GM18858 (cell line): ENCODE measurements at regions not wholly inside any gene's neighbourhood (a gene's known extent, or its start where the extent isn't known, plus 50 kb on each side); places are given as distances from the start of the nearest gene placed in this dataset.
"Not testable (repeated sequence)": the region's sequence is repeated elsewhere in the genome, so short reads cannot be mapped to it uniquely, and the experiment has no call there.

Experiments used
- ATAC-seq: cut with Tn5 transposase; IDR thresholded peaks from one replicate; pipeline ENCODE4 v1.9.1; 2021; ENCODE audit not compliant: unreplicated experiment

DNA sequence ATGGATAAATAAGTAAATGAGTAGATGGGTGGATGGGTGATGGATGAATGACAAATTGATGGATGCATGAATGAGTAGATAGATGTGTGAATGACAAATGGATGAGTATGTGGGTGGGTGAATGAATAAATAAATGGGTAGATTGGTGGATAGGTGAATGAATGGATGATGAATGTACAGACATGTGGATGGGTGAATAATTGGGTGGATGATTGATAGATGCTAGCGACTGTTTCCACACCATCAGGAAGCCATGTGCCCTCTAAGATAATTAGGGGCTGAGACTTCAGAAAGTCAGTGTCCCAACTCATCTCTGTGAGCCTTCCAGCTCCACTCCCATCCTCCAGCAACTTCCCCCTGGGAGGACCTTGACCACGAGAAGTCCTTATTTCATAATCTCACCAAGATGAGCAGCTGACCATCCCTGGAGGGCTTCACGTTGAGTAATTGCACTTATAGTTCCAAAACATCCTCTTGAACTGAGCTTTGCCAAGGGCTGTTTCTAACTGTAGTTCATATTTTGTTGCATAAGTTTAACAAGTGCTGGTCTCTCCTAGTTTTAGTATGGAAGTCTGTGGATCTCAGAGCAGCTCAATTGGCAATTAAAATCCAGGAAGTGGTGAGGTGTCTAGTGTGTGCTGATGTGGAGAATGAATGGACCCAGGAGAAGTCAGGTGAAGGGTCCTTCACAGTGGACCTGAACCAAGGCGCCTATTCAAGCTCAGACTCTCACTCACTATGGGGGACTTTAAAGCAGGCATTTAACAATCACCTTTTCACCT is 295.7 kb downstream of the ADGRD1 start:
- ATAC-seq: no peak

DNA sequence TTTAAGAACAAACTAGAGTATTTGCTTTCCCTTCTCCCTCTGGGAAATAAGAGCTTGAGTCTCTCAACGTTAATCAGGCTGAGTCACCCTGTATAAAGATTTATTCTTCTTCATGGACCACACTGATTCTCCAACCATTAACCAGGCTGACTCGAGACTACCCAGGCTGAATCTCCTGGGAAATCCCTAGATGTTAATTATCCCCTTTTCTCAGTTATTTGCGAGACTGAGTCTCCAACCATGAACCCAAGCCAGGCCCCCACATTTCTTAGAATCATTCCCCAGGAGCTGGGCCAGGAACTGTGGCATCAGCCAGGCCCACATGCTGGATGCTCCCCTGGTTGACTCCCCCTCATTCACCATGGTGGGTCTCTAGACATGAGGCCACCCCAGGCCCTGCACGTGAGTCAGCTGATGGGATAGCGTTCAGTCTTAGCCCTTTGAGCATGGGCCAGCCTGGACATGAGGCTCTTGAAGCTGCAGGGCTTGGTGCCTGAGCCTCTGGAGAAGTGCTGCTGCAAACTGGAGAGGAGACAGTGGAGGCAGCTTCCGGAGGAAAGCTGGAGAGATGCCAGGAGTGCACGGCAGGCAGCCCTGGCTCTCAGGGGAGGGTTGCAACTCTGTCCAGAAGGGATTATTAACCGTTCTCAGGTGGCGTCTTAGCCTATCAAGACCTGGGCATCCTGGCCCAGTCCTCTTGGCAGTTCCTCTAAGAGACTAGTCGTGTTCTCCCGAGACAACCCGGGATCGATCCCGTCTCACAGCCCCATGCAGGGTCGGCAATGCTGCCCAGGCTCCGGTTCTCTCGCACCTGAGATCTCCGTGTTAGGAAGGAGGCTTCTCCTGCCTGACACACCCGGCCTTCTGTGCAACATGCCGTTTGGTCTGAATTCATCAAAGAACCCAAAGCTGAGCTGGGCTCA is 296.6 kb downstream of the ADGRD1 start:
- no peak for ATAC-seq

- no peak for ATAC-seq
Observed at GRCh38 chr12:131250951-131251315, 297.2 kb downstream of the ADGRD1 start.

DNA sequence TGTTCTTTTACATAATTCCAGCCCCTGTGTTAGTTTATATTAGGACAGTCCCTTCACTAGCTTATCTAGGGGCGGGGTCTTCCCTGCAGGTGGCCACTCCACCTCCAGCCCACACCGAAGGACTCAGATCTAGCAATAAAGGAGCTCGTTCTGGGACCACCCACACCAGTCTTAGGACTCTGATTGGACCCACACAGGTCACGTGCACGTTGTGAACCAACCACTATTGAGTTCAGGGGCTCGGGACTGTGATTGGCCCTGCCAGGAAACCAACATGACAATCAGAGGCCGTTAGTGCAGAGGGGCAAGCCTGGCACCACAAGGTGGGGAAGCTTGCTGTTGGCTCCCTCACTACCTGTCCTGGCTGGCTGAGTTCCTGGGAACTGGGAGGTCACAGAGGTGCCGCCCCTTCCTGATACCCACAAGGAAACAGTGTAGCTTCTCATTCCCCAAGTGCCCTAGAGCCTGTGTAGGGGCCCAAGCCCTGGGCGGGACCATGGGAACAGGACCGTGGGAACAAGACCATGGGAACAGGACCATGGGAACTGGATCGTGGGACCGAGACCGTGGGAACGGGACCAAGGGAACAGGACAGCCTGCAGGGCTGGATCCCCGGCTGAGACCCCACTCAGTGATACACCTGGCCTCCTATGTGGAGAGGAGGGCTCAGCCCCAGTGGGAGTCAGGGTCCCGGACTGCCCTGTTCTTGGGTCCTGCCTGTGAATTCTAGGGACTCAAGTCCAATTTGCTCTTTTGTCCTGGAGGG is 297.8 kb downstream of the ADGRD1 start:
- no peak for ATAC-seq

- ATAC-seq: no peak
Observed at GRCh38 chr12:131253376-131254026, 299.8 kb downstream of the ADGRD1 start.

DNA sequence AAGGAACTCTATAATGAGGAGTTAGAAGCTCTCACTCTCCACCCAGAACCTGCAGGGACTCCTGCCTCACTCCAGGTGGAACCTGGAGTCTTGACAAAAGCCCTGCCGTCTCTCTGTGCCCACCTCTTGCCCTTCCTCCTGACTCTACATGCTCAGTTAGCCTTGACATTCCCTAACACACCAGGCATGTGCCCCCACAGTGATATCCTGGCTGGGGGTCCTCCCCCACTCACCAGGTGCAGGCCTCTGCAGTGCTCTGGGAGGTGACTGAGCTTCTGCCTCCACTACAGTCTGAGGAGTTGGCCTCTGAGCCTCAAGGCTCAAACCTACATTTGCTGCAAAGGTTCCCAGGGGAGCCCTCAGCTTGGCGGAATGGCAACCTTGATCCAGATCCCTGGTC is 300.7 kb downstream of the ADGRD1 start:
- ATAC-seq: no peak

DNA sequence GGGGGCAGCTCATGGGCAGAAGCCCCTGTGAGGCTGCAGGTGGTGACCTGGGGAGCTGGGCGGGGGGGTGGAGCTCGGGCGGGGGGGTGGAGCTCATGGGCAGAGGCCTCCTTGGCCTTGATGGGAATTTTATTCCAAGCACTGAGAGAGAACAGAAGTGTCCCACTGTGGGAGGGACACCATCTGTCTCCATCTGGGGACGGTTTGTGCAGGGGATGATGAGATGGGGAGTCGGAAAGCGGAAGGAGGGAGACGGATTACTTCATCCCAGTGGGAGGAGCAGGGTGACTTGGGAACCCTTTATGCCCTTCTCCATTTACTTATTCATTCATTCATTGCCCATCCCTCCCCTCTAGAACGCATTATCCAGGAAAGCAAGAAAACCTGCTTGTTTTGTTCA is 304.7 kb downstream of the ADGRD1 start:
- ATAC-seq: no peak

DNA sequence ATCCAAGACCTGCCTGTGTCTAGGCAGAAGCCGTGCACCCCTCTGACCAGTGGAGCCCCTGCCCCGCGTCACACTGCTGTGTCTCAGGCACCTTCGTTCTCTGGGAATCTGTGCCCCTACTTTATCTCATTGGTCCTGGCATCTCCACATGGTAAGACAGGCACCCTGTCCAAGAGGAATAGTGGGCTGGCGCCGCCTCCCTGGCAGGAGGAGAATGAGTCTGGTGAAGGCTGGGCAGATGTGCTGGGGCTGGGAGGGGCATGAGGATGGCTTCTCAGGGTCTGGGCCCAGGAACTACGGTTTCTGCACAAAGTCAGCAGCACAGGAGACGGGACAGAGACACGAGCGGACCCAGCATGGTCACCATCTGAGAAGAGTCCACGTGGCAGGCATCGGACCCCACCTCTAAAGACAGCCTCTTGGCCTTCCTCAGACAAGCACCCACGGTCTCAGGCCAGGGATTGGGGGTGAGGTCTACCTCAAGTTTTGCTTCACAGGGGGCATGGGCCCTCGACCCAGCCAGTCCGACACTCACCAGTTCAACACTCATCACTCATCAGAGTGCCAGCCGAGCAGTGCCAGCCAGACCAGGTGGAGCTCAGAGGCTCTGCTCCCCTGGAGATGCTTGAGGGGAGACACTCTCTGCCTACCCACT is 306.7 kb downstream of the ADGRD1 start:
- ATAC-seq: no peak

GRCh38 chr12:131260954-131261353 is 307.2 kb downstream of the ADGRD1 start:
- ATAC-seq: no peak

DNA sequence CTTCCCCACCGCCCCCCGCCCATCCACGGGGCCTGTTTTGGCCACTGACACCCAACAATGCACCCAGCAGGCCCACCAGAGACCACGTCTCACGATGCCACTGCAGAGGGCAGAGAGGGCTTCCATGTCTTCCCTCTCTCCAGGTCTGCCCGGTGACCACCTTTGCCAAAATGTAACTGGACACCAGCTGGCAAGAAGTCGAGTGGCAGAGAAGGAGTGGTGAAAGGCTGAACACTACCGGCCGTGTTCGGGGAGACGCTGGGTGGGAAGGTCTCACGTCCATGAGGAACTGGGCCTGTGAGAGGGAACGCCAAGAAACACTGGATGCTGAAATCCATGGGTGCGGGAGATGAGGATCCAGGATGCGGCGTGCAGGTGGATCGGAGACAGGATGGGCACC is 308.2 kb downstream of the ADGRD1 start:
- no peak for ATAC-seq

- no peak for ATAC-seq
Observed at GRCh38 chr12:131263626-131264025, 309.9 kb downstream of the ADGRD1 start.

GRCh38 chr12:131264635-131265034 is 310.9 kb downstream of the ADGRD1 start:
- no peak for ATAC-seq

DNA sequence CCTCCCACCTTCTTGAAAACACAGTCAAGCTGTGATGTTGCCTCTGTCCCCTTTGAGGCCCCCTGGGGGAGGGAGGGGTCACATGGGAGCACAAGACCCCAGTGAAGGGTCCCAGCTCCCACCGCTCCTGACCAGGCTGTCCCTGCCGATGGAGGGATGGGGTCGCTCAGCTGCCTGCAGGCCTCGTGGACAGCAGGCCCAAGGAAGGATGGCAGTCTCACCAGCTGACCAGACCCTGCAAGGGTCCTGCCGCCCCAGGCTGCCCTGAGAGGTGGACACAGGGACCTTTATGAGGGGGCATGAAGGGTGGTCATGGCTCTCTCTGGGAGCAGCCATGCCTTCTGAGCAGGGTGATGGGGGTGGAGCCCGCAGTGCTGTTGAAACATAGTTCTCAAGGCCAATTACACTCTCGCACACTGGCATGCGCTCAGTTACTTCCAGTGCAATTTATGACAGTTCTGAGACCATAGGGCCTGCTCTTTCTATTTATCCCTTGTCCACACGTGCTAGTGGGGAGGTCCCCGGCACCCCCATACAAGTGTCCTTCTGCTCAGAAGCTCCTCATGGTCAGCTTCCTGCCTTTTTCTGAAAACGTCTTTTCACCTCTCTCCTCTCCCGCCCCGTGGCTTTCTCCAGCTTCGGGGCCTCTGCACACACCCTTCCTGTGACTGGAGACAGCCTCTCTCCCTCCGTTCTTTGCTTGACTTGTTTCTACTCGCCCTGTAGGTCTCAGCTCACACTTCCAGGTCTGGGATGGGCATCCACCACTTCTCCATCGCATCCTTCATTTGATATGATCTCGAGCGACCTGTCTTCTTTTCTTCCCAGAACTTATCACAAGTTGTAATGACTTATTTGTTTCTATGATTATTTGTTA is 313.1 kb downstream of the ADGRD1 start:
- no peak for ATAC-seq

GRCh38 chr12:131267576-131267975 is 313.9 kb downstream of the ADGRD1 start:
- ATAC-seq: no peak

- not testable (repeated sequence) for ATAC-seq
Observed at GRCh38 chr12:131268123-131268522, 314.4 kb downstream of the ADGRD1 start.

DNA sequence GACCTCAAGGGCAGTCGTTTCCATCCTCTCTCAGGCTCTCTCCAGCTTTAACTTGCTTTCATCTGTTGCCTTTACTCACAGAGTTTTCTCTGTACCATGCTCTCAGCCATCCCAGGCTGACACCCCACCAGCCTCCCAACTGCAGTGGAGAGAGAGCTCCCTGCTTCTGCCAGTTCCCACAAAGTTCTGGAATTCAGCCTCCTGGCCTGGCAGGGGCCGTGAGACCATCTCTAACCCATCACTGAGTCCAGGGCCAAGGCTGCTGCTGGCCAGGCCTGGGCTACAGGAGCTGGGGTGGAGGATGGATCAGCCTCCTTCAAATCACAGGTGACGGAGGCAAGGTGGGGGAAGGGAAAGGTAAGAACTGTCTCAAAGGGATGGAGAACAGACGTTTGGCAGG is 314.9 kb downstream of the ADGRD1 start:
- ATAC-seq: not testable (repeated sequence)

- ATAC-seq: no peak
Observed at GRCh38 chr12:131269551-131269950, 315.8 kb downstream of the ADGRD1 start.

GRCh38 chr12:131269977-131270376 is 316.3 kb downstream of the ADGRD1 start:
- not testable (repeated sequence) for ATAC-seq

GRCh38 chr12:131271724-131272123 is 318.0 kb downstream of the ADGRD1 start:
- no peak for ATAC-seq
